ENCODE measurements at regions not wholly inside any gene's neighbourhood (a gene's known extent, or its start where the extent isn't known, plus 50 kb on each side); places are given as distances from the start of the nearest gene placed in this dataset.

DNA sequence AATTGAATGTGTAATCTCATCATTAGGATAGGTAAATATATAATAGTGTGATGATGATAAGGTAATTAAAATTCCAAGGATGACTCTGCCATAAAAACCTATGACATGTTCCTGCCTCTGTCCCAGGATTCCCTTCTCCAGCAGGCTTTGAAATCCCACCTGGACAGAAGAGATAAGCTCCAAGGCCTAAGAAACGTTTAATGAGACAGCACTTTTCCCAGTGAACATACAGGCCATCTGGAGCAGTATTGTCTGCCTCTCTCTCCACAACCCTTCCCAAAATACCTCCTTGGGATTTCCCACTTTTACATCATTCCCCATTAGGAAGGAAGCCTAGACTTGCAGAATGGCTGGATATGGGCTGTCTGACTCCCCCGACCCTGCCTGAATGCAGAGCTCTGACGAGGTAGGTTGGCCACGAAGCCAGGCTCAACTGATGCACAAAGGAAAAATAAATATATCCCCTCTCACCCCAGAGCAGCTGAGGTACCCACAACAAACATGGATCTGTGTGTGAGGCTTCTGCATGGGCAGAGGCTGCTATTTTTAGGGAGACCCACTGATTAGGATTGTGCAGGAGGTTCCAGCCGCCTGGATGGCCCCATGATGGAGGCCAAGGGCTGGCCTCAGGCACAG is 71.0 kb downstream of the TMPRSS5 start:
- DNase-seq = no peak

DNA sequence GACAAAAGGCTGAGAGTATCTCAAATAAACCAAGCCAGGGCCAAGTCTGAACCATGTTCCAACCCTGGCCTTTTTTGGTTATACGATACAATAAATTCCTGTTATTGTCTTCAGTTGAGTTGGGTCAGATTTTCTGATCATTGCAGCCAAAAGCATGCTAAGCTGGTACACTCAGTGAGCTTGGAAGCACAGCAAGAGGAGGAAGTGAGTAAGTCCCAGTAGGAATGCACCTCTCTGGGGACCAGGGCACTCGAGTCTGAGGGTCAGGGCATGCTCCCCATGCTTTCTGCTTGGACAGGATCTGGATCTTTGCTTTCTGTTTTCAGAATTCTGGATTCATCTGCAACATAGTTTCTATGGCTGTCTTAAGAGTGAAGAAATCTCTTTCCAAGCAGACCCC is 73.1 kb downstream of the TMPRSS5 start:
- no peak for DNase-seq

GRCh38 chr11:113629562-113629961 is 76.5 kb downstream of the TMPRSS5 start:
- no peak for DNase-seq

DNA sequence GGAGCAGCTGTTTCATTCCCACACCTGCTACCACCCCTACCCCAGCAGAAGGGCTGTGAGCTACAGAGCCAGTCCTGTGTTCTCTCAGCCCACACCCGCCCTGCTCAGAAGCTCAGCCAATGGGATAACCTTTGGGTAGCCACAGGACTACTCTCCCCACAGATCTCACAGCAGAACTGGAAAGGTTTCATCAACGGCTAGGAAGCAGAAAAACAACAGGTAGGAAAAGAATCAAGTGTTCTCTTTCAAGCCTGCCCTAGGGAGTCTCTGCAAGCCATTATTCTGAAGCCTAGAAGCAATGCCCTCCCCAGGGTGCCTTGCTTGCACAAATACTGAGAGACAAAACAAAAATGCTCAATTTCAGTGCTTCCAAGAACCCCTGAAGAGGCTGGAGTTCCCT is 77.2 kb downstream of the TMPRSS5 start:
- no peak for DNase-seq

DNA sequence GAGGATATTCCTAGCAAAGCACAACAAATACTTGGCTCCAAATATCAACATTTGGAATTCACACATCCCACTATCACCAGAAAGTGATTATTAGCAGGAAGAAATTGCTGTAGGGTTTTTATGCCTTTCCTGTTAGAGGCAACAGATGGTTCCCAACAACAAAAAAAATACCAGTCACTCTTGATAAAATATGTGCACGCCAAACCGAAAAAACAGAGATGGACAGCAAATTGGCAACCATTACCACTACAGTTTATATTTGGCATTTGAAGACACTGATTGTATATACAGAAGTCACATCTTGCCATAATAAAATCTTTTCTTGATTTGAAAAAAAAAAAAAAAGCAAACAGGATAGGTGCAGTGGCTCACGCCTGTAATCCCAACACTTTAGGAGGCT is 78.2 kb downstream of the TMPRSS5 start:
- DNase-seq = no peak

DNA sequence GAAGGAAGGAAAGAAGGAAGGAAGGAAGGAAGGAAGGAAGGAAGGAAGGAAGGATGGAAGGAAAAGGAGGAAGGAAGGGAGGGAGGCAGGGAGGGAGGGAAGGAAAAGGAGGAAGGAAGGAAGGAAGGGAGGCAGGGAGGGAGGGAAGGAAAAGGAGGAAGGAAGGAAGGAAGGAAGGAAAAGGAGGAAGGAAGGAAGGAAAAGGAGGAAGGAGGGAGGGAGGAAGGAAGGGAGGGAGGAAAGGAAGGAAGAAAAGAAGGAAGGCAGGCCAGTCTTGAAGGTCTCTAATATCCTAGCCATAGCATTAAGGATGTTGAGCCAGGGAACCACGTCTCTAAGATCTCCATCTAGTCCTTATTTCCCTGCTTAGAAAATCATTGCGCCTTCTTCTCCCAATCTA is 78.8 kb downstream of the TMPRSS5 start:
- no peak for DNase-seq

DNA sequence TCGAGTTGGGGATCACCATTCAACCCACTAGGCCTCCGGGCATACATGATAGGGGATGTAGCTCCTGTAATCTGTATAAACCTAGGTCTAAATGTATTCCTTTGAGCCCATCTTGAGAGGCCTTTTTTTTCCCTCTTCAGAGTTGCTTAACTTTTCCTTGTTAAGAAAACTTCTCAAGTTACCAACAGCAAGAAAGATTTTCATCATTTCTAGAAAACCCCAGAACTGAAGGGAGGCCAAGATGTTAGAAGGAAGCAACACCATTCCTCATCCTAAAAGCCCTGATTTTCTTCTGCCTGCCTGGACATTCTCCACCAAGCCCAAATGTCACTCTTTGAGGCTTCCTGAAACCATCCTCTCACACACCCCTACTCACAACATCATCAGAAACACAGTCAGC is 79.4 kb downstream of the TMPRSS5 start:
- DNase-seq = no peak

DNA sequence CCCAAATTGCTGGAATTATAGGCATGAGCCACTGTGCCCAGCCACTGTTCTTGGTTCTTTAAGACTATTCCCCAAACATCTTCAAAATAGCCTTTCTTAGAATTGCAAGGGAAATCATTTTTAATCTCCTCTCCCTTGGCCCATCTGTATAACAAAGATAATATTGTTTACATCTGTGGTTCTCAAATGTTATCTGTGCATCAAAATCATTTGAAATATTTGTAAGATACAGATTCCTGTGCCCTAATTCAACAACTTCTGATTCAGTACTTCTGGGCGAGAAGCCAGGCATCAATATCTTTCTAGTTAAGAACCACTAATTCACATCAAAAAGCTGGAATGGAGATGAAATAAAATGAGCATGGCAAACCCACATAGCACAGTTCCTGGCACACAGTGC is 83.0 kb downstream of the TMPRSS5 start:
- DNase-seq = no peak

DNA sequence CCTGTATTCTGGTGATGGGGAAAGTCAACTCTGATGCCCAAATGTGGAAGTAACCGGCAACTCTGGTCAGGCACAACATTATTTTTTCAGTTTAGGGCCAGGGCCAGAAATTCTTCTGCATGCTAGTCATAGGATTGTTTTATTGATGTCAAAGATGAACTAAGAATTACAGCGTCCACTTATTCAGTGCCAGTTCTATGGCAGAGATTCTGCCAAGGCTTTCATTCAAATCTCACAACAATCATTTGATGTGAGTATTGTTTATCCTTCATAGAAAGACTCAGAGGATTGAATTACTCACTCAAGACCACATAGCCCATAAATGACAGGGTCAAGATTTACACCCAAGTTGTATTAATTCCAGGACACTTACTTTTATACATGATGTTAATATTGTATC is 87.7 kb downstream of the TMPRSS5 start:
- no peak for DNase-seq

DNA sequence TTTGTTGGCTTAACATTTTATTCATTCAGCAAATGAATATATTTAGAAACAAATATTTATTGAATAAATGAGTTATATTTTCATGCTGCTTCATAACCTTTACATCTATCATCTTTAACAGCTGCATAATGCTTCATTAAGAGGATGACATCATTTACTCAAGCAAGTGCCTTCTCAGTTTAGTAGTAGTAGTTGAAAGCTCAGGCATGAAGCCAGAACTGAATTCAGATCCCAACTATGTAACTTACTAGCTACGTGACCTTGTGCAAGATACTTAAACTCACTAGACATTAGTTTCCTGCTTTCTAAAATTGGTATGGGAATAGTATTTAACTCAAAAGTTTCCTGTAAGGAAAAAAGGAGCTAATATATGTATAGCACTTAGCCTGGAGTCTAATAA is 90.3 kb downstream of the TMPRSS5 start:
- no peak for DNase-seq

- DNase-seq = no peak
Measured at GRCh38 chr11:113615098-113615497, 91.0 kb downstream of the TMPRSS5 start.

DNA sequence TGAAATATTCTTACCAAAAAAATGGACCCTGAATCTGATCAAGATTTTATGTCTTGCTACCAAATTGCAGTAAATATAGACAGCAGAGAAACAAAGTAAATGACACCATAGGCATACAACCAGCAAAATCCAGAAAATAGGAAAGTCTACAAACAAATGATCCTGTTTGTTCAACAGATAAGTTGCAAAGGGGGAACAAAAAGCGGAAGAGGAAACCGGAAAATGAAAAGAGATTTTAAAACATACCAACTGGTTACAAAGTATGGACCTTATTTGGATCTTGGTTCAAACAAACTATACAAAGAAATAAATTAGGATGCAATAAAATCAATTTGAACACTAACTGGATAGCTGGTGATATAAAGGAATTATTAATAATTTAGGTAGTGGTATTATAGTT is 92.0 kb downstream of the TMPRSS5 start:
- DNase-seq = no peak

- DNase-seq = peak; percentile 30
Measured at GRCh38 chr11:113613619-113614018, 92.5 kb downstream of the TMPRSS5 start.

GRCh38 chr11:113604186-113604585 is 101.9 kb downstream of the TMPRSS5 start:
- no peak for DNase-seq

- DNase-seq = no peak
Measured at GRCh38 chr11:113603277-113604059, 102.6 kb downstream of the TMPRSS5 start.

- DNase-seq = no peak
Measured at GRCh38 chr11:113602483-113602882, 103.6 kb downstream of the TMPRSS5 start.

DNA sequence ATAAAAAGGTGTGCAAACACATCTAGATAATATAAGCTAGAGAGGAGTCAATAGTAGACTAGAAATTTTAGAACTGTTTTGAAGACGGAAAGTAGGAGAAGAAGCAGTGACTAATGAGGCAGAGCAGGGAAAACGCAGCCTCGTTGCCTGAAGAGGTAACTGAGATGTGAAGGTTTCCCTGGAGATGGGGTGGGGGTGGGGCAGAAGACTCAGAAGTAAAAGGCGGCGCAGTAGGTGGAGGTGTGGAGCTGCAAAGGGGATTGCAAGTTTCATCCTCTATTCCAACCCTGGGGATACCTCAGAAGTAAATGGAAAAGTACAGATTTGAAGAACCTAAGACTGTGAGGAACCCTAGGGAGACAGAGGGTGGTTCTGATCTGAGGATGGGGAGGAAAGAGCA is 109.5 kb downstream of the TMPRSS5 start:
- DNase-seq = no peak

- DNase-seq = no peak
Measured at GRCh38 chr11:113595810-113596594, 110.1 kb downstream of the TMPRSS5 start.

DNA sequence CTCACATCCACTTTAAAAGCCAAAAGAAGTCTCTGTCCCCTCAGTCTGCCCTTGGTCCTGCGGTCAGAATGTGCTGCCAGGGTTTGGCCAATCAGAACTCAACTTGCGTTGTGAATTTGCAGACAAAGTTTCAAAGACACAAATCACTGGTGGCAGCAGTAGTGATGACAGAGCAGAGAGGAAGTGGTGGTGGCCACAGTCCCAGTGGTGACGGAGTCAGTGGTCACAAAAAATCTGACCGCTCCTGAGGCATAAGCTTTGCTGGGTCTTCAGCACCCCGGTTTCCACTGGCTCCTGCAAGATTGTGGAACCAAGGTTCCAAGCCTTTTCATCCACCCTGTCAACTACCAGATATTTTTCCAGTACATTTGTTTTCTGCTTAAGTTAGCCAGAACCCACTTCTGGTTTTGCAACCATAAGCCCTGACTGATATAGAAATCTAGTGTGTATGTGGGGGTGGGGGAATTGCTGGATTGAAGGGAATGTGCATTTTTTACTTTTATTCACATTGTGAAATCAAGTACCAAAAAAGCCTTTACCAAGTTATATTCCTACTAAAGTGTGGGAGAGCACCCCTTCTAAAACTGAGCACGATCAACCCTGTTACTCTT is 112.3 kb downstream of the TMPRSS5 start:
- peak; percentile 73 for DNase-seq

DNA sequence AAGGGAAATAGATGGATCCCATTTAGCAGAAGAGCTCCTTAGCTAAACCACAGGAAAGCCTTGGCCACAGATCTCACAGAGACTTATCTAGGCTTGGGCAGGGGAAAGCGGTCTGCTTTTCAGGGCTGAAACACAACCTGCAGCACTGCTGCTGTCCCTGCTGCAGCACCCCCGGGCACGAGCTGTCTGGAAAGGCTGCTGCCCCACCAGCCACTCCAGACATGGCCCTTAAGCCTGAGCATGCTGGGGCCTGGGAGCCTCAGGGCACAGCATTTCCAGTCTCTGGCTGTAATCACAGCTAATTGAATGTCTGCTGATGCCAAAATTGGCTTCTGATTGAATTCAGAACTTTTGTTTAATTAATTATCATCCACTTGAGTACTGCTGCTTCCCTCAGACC is 115.0 kb downstream of the TMPRSS5 start:
- DNase-seq = no peak

DNA sequence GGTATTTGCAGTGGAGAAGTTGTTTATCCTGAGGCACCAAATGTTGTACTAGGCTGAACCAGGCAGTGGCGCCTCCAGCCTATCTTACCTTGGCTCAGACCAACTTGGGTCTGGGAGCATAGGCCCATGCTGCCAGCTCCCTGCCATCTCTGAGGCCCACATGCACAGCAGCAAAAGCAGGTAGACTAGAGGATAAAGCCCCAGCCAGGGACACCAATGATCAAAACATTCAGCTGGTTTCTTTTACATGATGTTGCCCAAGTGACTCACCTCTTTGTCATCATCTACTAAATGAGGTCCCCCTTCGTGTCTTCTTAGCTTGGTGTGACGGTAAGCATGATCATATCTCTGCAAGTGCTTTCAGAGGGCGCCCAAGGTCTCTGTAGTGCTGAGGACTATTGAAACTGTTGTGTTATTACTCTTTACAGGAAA is 112.1 kb upstream of the DRD2 start:
- no peak for DNase-seq

DNA sequence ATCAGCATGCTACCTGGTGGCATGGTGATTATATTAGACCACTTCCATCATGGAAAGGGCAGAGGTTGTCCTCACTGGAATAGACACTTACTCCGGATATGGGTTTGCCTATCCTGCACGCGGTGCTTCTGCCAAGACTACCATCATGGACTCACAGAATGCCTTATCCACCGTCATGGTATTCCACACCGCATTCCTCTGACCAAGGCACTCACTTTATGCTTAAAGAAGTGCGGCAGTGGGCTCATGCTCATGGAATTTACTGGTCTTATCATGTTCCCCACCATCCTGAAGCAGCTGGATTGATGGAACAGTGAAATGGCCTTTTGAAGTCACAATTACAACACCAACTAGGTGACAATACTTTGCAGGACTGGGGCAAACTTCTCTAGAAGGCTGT is 109.2 kb upstream of the DRD2 start:
- no peak for DNase-seq

GRCh38 chr11:113581713-113582112 is 106.5 kb upstream of the DRD2 start:
- no peak for DNase-seq

All from inflammatory macrophage treated with lipopolysaccharide for 4 hours (primary cell).